Gastrocnemius medialis (tissue), 4 donors: ENCODE measurements at regions not wholly inside any gene's neighbourhood (a gene's known extent, or its start where the extent isn't known, plus 50 kb on each side); places are given as distances from the start of the nearest gene placed in this dataset.

Experiments
- ATAC-seq, 2 donors: fragments of 150-250 bp; one replicate each; pipeline ENCODE4 v1.9.1; 2016
- DNase-seq, 2 donors: peaks; one replicate each; pipeline ENCODE4 v3.0.0-alpha.2; 2019
- H3K27ac ChIP-seq, 4 donors: fragments of 200-600 bp; sonication (generic); 1 replicate in 1 of 4; 2 replicates in 3 of 4; pipeline ENCODE4 v1.5.1; 2016 to 2018; ENCODE audit warnings: mild to moderate bottlenecking in 2 of 4, moderate library complexity in 1 of 4
- H3K27me3 ChIP-seq, 3 donors: fragments of 200-600 bp; sonication (generic) in 2 of 3; 1 replicate in 1 of 3; 2 replicates in 2 of 3; pipeline versions ENCODE4 v1.5.1 to v1.6.0; 2016 to 2019; ENCODE audit warnings: mild to moderate bottlenecking in 1 of 3, moderate library complexity in 1 of 3
- H3K36me3 ChIP-seq, 2 donors: fragments of 200-600 bp; sonication (generic) in 1 of 2; one replicate each; pipeline ENCODE4 v1.5.1; 2017 to 2018
- H3K4me1 ChIP-seq, 2 donors: fragments of 200-600 bp; sonication (generic) in 1 of 2; one replicate each; pipeline ENCODE4 v1.5.1; 2016 to 2017; ENCODE audit warnings: mild to moderate bottlenecking in 2 of 2
- H3K4me3 ChIP-seq, 4 donors: fragments of 200-600 bp; sonication (generic) in 3 of 4; 1 replicate in 1 of 4; 2 replicates in 3 of 4; pipeline ENCODE4 v1.5.1; 2016 to 2019; ENCODE audit warnings: mild to moderate bottlenecking in 2 of 4
- H3K9me3 ChIP-seq, 3 donors: fragments of 200-600 bp; sonication (generic) in 2 of 3; 1 replicate in 1 of 3; 2 replicates in 2 of 3; pipeline ENCODE4 v1.5.1; 2016 to 2019
- POLR2A ChIP-seq, 2 donors: fragments of 450-650 bp; IDR thresholded peaks; one replicate each; pipeline ENCODE4 v1.6.1; 2017; ENCODE audit warnings: antibody characterized with exemption in 2 of 2, mild to moderate bottlenecking in 2 of 2, moderate library complexity in 2 of 2
- in situ Hi-C, 4 donors: fragments of 200-750 bp; cut with MboI; loops; one replicate each; pipeline versions ENCODE4 v1.15.0 to v1.8.0; 2017; ENCODE audit warnings: low sequenced_read_pairs in 4 of 4
- intact Hi-C: fragments of 100-400 bp; cut with DNase I; formaldehyde crosslinking; loops from one replicate; pipeline ENCODE4 v1.15.1; 2023; ENCODE audit warnings: low total_unique reads
- TF ChIP-seq, protein P1 (sequence below), 5 experiments: fragments of 450-650 bp in 3 of 5; fragments of 200-600 bp in 2 of 5; sonication (generic) in 2 of 5; IDR thresholded peaks in 4 of 5; conservative IDR thresholded peaks in 1 of 5; 1 replicate in 4 of 5; 2 replicates in 1 of 5; pipeline ENCODE4 v1.5.1; 2016 to 2019; ENCODE audit warnings: antibody characterized with exemption in 5 of 5, mild to moderate bottlenecking in 3 of 5, moderate library complexity in 3 of 5

DNA sequence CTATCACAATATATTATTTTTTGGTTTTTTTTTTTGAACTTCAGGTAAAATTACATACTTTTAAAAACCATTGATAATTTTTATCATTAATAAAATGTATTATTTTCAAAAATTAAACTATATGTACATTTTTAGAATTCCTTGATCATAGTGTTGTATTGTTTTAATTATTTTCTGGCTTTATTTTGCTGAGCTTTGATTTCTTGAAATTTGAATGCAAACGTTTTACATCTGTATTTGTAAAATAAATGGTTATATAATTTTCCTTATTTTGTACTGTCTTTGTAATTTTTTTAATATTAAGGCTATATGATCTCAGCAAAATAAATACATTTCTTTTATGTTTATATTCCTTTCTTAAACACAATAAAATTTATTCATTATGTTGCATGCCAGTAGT lies 125.6 kb downstream of the KIF2B start:
- DNase-seq, result no peak
- TF ChIP-seq, protein P1, sequence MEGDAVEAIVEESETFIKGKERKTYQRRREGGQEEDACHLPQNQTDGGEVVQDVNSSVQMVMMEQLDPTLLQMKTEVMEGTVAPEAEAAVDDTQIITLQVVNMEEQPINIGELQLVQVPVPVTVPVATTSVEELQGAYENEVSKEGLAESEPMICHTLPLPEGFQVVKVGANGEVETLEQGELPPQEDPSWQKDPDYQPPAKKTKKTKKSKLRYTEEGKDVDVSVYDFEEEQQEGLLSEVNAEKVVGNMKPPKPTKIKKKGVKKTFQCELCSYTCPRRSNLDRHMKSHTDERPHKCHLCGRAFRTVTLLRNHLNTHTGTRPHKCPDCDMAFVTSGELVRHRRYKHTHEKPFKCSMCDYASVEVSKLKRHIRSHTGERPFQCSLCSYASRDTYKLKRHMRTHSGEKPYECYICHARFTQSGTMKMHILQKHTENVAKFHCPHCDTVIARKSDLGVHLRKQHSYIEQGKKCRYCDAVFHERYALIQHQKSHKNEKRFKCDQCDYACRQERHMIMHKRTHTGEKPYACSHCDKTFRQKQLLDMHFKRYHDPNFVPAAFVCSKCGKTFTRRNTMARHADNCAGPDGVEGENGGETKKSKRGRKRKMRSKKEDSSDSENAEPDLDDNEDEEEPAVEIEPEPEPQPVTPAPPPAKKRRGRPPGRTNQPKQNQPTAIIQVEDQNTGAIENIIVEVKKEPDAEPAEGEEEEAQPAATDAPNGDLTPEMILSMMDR (IDR thresholded peaks at IDR 0.05 in 4 of 5, conservative IDR thresholded peaks at IDR 0.05 in 1 of 5), result no peak
- TF ChIP-seq POLR2A (IDR thresholded peaks at IDR 0.05), result no peak
- H3K36me3 ChIP-seq, result no peaks in the 10 kb centered on the region
- no peaks in the 10 kb centered on the region for H3K9me3 ChIP-seq
- H3K4me1 ChIP-seq, result no peaks in the 10 kb centered on the region
- intact Hi-C loops, result no loop called here
- no peak for ATAC-seq
- in situ Hi-C loops, result no loop called here
- no peak overlapping the region for H3K4me3 ChIP-seq
- H3K27ac ChIP-seq, result no peak overlapping the region
- H3K27me3 ChIP-seq, result no peaks in the 10 kb centered on the region

DNA sequence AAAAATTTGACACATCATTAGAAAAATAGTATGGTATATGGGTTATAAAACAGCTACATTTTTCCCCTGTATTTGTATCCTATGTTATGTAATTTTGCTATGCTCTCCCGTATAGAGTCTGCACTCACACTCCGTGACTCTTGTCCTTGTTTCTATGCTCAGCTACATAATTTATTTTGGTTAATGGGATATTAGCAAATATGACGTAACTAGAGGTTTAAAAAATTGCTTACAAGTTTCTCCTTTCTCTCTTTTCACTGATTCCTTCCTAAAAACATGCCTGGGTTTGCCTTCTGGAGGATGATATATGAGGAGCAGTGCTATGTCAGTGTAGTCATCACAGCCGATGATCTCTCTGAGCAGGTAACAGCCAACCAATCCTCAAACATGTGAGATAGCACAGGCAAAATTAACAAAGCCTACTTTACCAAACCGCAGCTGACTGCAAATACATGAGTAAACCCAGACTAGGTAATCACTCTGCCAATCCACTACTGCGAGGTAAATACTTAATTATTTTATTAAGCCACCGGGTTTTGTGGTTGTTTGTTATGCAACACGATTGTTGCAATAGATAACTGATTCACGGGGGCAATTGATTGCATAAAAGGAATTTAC lies 126.9 kb downstream of the KIF2B start:
- intact Hi-C loops, result no loop called here
- H3K9me3 ChIP-seq, result no peaks in the 10 kb centered on the region
- DNase-seq, result no peak
- no peak for ATAC-seq
- H3K4me3 ChIP-seq, result no peak overlapping the region
- no peaks in the 10 kb centered on the region for H3K4me1 ChIP-seq
- in situ Hi-C loops, result no loop called here
- no peak for TF ChIP-seq POLR2A (IDR thresholded peaks at IDR 0.05)
- TF ChIP-seq, protein P1 (IDR thresholded peaks at IDR 0.05 in 4 of 5, conservative IDR thresholded peaks at IDR 0.05 in 1 of 5), result no peak
- H3K27me3 ChIP-seq, result no peaks in the 10 kb centered on the region
- H3K36me3 ChIP-seq, result no peaks in the 10 kb centered on the region
- H3K27ac ChIP-seq, result no peak overlapping the region

DNA sequence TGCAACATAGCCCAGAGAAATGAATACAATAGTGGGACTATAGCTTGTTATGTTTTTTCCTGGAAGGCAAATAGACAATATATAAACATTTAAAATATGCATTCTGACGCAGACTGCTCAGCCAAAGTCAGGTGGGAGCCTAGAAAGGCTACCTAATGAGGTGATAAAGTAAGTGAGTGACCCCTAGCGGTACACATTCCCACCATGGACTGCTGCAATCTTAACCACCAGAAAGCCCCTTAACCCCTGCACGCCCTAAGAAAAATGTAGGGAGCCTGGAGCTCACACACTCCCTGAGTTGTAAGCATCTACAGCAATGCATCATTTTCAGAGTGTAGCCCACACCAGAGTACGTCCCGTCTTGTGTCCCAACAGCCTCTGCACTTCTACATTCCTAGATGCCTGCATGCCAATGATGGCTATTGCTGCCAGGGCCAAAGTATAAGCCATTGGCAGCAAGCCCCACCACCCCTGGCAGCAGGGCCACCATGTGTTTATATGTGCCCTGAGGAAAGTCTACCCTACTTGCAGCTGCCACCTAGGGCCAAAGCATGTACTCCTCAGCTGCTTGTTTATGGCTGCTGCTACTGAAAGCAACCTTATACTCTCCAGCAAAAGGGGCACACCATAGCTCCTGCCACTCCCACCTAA lies 127.6 kb downstream of the KIF2B start:
- in situ Hi-C loops, result no loop called here

DNA sequence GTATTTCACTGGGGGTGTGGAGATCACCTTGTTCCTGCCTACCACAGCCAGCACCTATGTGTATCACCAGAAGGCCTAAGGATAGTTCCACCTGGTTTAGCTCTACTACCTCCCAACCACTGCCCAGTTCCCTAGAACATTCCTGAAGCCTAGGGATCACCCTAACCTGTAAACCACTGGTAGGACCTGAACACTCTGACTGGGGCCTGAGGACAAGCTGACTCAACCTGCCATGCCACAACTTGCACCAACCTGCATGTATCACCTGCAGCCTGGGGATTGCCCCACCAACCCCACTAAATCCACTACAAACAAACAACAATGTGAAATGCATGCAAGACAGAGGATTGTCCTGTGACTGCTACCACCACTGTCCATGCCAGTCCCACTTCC lies 128.1 kb downstream of the KIF2B start:
- TF ChIP-seq, protein P1 (IDR thresholded peaks at IDR 0.05 in 4 of 5, conservative IDR thresholded peaks at IDR 0.05 in 1 of 5), result no peak
- TF ChIP-seq POLR2A (IDR thresholded peaks at IDR 0.05), result no peak
- H3K27ac ChIP-seq, result no peak overlapping the region
- ATAC-seq (no peak), DNase-seq (no peak)
- in situ Hi-C loops, result no loop called here
- no peaks in the 10 kb centered on the region for H3K9me3 ChIP-seq
- H3K4me3 ChIP-seq, result no peak overlapping the region
- H3K4me1 ChIP-seq, result no peaks in the 10 kb centered on the region
- no peaks in the 10 kb centered on the region for H3K27me3 ChIP-seq
- H3K36me3 ChIP-seq, result no peaks in the 10 kb centered on the region
- intact Hi-C loops, result no loop called here

More for the DNA sequence above, 127.6 kb downstream of the KIF2B start:
- ATAC-seq, result peak in 1 of 2 donors; percentile 65
- no peaks in the 10 kb centered on the region for H3K27me3 ChIP-seq
- no peak overlapping the region for H3K27ac ChIP-seq
- no peak overlapping the region for H3K4me3 ChIP-seq
- H3K4me1 ChIP-seq, result no peaks in the 10 kb centered on the region
- H3K36me3 ChIP-seq, result no peaks in the 10 kb centered on the region
- intact Hi-C loops, result no loop called here
- TF ChIP-seq, protein P1 (IDR thresholded peaks at IDR 0.05 in 4 of 5, conservative IDR thresholded peaks at IDR 0.05 in 1 of 5), result no peak
- TF ChIP-seq POLR2A (IDR thresholded peaks at IDR 0.05), result no peak
- DNase-seq, result no peak
- H3K9me3 ChIP-seq, result no peaks in the 10 kb centered on the region
